Mesendoderm (in vitro differentiated cells): ENCODE measurements at regions not wholly inside any gene's neighbourhood (a gene's known extent, or its start where the extent isn't known, plus 50 kb on each side); places are given as distances from the start of the nearest gene placed in this dataset.

Experiments used
- DNase-seq: peaks from one replicate; pipeline ENCODE4 v3.0.0; 2013
- H2AK5ac ChIP-seq: 2 replicates; pipeline ENCODE4 v1.6.1; 2013; ENCODE audit warnings: low read length, inconsistent platforms
- H2BK120ac ChIP-seq: 2 replicates; pipeline ENCODE4 v1.6.1; 2013; ENCODE audit warnings: low read depth, mild to moderate bottlenecking, low read length, moderate library complexity, mixed read lengths
- H2BK15ac ChIP-seq: replicated peaks from 2 replicates; pipeline ENCODE4 v1.6.1; 2013; ENCODE audit warnings: low read depth, mild to moderate bottlenecking, moderate library complexity
- H2BK5ac ChIP-seq: 2 replicates; pipeline ENCODE4 v1.6.1; 2013; ENCODE audit warnings: low read length, inconsistent platforms
- H3K18ac ChIP-seq: 2 replicates; pipeline ENCODE4 v1.6.1; 2013; ENCODE audit warnings: mild to moderate bottlenecking, low read length, mixed read lengths
- H3K23ac ChIP-seq: one replicate; pipeline ENCODE4 v1.6.1; 2013; ENCODE audit warnings: low read length
- H3K27ac ChIP-seq: 2 replicates; pipeline ENCODE4 v1.5.1; 2013; ENCODE audit warnings: low read depth, mild to moderate bottlenecking, inconsistent platforms, low read length, moderate library complexity
- H3K27me3 ChIP-seq: 2 replicates; pipeline ENCODE4 v1.6.1; 2013; ENCODE audit warnings: low read length, control low read depth, mild to moderate bottlenecking, inconsistent platforms; ENCODE audit not compliant: insufficient read depth, poor library complexity
- H3K36me3 ChIP-seq: 2 replicates; pipeline ENCODE4 v1.6.1; 2013; ENCODE audit warnings: low read length, inconsistent platforms; ENCODE audit not compliant: control insufficient read depth, insufficient read depth
- H3K4ac ChIP-seq: one replicate; pipeline ENCODE4 v1.6.1; 2013; ENCODE audit warnings: low read depth, mild to moderate bottlenecking, low read length, moderate library complexity
- H3K4me1 ChIP-seq: 2 replicates; pipeline ENCODE4 v1.6.1; 2013; ENCODE audit warnings: low read depth, low read length, inconsistent platforms; ENCODE audit not compliant: control insufficient read depth
- H3K4me2 ChIP-seq: 2 replicates; pipeline ENCODE4 v1.6.1; 2013; ENCODE audit warnings: low read length
- H3K4me3 ChIP-seq: 2 replicates; pipeline ENCODE4 v1.5.1; 2013; ENCODE audit warnings: mild to moderate bottlenecking, low read length
- H3K56ac ChIP-seq: one replicate; pipeline ENCODE4 v1.6.1; 2013; ENCODE audit warnings: low read length
- H3K79me1 ChIP-seq: 2 replicates; pipeline ENCODE4 v1.6.1; 2013; ENCODE audit warnings: low read length, inconsistent platforms
- H3K79me2 ChIP-seq: 2 replicates; pipeline ENCODE4 v1.6.1; 2013; ENCODE audit warnings: mild to moderate bottlenecking, low read length; ENCODE audit not compliant: control insufficient read depth, insufficient read depth
- H3K9ac ChIP-seq: 2 replicates; pipeline ENCODE4 v1.6.1; 2013; ENCODE audit warnings: low read length, inconsistent platforms
- H4K5ac ChIP-seq: one replicate; pipeline ENCODE4 v1.6.1; 2013; ENCODE audit warnings: low read length
- H4K8ac ChIP-seq: one replicate; pipeline ENCODE4 v1.6.1; 2013; ENCODE audit warnings: low read depth, mild to moderate bottlenecking, control low read depth, low read length, moderate library complexity
- WGBS: extraction: QIAGEN DNeasy Blood & Tissue Kit; methylation state at CpG from one replicate; pipeline ENCODE4 v1.1.7; 2013; ENCODE audit warnings: low lambda C conversion rate, missing lambda C conversion rate; ENCODE audit not compliant: insufficient coverage; ENCODE audit errors: extremely low coverage; 5-methylcytosine and 5-hydroxymethylcytosine counted together

DNA sequence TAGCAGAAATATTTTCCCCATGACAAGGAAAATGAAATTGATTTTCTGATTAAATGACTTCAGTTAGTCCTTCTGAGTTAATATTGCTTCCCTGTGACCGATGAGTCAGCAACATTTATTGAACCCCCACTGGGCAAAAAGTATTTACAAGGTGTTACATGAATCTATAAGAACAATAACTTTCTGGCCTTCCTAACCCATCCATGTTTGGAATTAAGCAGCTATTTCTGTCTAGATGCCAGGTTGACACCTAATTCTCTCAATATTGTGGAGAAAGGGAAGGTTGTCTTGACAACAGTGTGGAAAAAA lies 112.9 kb upstream of the JAZF1 start:
- H3K4me2 ChIP-seq, result no peak overlapping the region
- no peak overlapping the region for H3K56ac ChIP-seq
- peaks cover 2% of the 10 kb centered on the region for H3K4me1 ChIP-seq
- no peak overlapping the region for H4K8ac ChIP-seq
- H3K4me3 ChIP-seq, result no peak overlapping the region
- no peak overlapping the region for H2BK15ac ChIP-seq
- H2BK5ac ChIP-seq, result no peak overlapping the region
- H4K5ac ChIP-seq, result no peak overlapping the region
- H3K4ac ChIP-seq, result no peak overlapping the region
- no peak overlapping the region for H3K18ac ChIP-seq
- no peak overlapping the region for H3K27ac ChIP-seq
- H2BK120ac ChIP-seq, result peak overlapping the region; percentile 21
- WGBS, result no CpG with 5 or more reads among the region's 1 CpG
- H3K79me1 ChIP-seq, result no peaks in the 10 kb centered on the region
- H3K27me3 ChIP-seq, result no peaks in the 10 kb centered on the region
- no peaks in the 10 kb centered on the region for H3K79me2 ChIP-seq
- no peak for DNase-seq
- H3K9ac ChIP-seq, result no peak overlapping the region
- H2AK5ac ChIP-seq, result no peak overlapping the region
- no peak overlapping the region for H3K23ac ChIP-seq
- H3K36me3 ChIP-seq, result no peaks in the 10 kb centered on the region

GRCh38 chr7:28296571-28297483 lies 115.5 kb upstream of the CREB5 start:
- Histone ChIP-seq H3K36me3 (no peaks in the 10 kb centered on the region), H2AK5ac (no peak overlapping the region), H3K9ac (no peak overlapping the region), H3K4me1 (peaks cover 2% of the 10 kb centered on the region), H2BK120ac (no peak overlapping the region), H3K4me3 (no peak overlapping the region), H3K79me2 (no peaks in the 10 kb centered on the region), H3K27me3 (no peaks in the 10 kb centered on the region), H4K8ac (no peak overlapping the region), H4K5ac (no peak overlapping the region), H3K4ac (no peak overlapping the region), H3K23ac (no peak overlapping the region), H3K27ac (no peak overlapping the region), H3K56ac (no peak overlapping the region), H3K18ac (no peak overlapping the region), H2BK15ac (no peak overlapping the region), H3K79me1 (no peaks in the 10 kb centered on the region), H3K4me2 (no peak overlapping the region), H2BK5ac (no peak overlapping the region)
- no CpG with 5 or more reads among the region's 4 CpGs for WGBS
- DNase-seq, result peak; percentile 82

DNA sequence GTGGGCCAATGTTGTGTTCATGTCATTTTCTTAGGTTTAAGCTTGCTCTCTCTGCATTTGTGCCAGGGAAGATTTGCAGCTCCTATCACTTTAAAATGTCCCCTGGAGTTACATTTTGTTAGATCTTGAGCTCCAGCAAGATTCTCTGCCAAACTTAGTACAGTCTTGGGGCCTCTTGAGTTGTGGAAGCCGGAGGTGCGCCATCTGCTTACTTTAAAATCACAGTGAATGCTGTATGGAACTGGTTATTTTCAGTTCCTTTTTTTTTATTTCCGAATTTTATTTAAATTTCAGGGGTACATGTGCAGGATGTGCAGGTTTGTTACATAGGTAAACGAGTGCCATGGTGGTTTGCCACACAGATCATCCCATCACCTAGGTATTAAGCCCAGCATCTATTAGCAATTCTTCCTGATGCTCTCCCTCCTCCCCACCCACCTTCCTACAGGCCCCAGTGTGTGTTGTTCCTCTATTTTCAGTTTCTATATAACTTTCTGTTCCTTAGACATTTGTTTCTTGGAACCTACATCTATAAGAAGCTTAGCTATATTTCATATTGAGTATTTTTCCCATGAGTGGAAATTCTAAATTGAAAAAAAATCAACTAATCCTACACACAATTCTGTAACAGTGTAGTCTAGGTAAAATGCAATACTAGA lies 114.4 kb upstream of the CREB5 start:
- H2BK5ac ChIP-seq, result no peak overlapping the region
- DNase-seq, result no peak
- no peak overlapping the region for H3K23ac ChIP-seq
- H3K9ac ChIP-seq, result no peak overlapping the region
- H3K18ac ChIP-seq, result no peak overlapping the region
- no peak overlapping the region for H3K4me3 ChIP-seq
- H3K36me3 ChIP-seq, result no peaks in the 10 kb centered on the region
- H4K5ac ChIP-seq, result no peak overlapping the region
- H3K27me3 ChIP-seq, result no peaks in the 10 kb centered on the region
- no peak overlapping the region for H3K27ac ChIP-seq
- no CpG with 5 or more reads among the region's 4 CpGs for WGBS
- no peak overlapping the region for H2BK120ac ChIP-seq
- peaks cover 2% of the 10 kb centered on the region for H3K4me1 ChIP-seq
- no peaks in the 10 kb centered on the region for H3K79me1 ChIP-seq
- no peak overlapping the region for H2AK5ac ChIP-seq
- H3K4me2 ChIP-seq, result no peak overlapping the region
- no peak overlapping the region for H3K56ac ChIP-seq
- H2BK15ac ChIP-seq, result no peak overlapping the region
- no peak overlapping the region for H4K8ac ChIP-seq
- H3K79me2 ChIP-seq, result no peaks in the 10 kb centered on the region
- no peak overlapping the region for H3K4ac ChIP-seq

GRCh38 chr7:28298870-28299518 lies 113.3 kb upstream of the CREB5 start:
- no peaks in the 10 kb centered on the region for H3K36me3 ChIP-seq
- H2BK120ac ChIP-seq, result peak overlapping the region; percentile 28
- H3K18ac ChIP-seq, result no peak overlapping the region
- H2AK5ac ChIP-seq, result no peak overlapping the region
- H3K79me2 ChIP-seq, result no peaks in the 10 kb centered on the region
- H3K56ac ChIP-seq, result no peak overlapping the region
- H3K23ac ChIP-seq, result no peak overlapping the region
- no peak overlapping the region for H3K9ac ChIP-seq
- no peak overlapping the region for H3K27ac ChIP-seq
- no peak overlapping the region for H3K4ac ChIP-seq
- H4K5ac ChIP-seq, result no peak overlapping the region
- H2BK5ac ChIP-seq, result no peak overlapping the region
- no CpG with 5 or more reads among the region's 7 CpGs for WGBS
- H2BK15ac ChIP-seq, result peak overlapping the region; percentile 19
- H3K4me1 ChIP-seq, result no peaks in the 10 kb centered on the region
- peak; percentile 91 for DNase-seq
- H3K4me2 ChIP-seq, result no peak overlapping the region
- H3K79me1 ChIP-seq, result no peaks in the 10 kb centered on the region
- no peak overlapping the region for H4K8ac ChIP-seq
- H3K4me3 ChIP-seq, result no peak overlapping the region
- H3K27me3 ChIP-seq, result no peaks in the 10 kb centered on the region

DNA sequence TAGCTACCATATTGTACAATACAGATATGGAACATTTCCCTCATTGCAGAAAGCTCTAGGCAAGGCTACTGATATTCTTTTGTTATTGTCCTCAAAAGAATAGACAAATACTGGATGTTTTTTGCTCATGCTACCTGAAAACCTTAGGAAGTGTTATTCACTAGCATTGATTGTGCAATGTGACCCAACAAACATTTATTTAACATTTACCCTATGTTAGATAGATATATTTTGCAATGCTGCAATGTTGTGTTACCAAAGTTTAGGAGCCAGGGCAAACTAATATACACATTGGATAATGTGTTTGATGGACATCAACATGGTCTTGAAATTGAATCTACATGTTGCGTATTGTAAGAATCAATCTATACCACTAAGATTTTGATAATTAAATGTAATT lies 112.8 kb upstream of the CREB5 start:
- Histone ChIP-seq H3K23ac (no peak overlapping the region), H3K27ac (no peak overlapping the region), H2AK5ac (no peak overlapping the region), H3K4me2 (no peak overlapping the region), H3K36me3 (no peaks in the 10 kb centered on the region), H3K79me2 (no peaks in the 10 kb centered on the region), H4K8ac (no peak overlapping the region), H3K79me1 (no peaks in the 10 kb centered on the region), H3K27me3 (no peaks in the 10 kb centered on the region), H3K56ac (no peak overlapping the region), H2BK5ac (no peak overlapping the region), H2BK15ac (peak overlapping the region; percentile 19), H3K9ac (no peak overlapping the region), H2BK120ac (no peak overlapping the region), H3K4ac (no peak overlapping the region), H3K18ac (no peak overlapping the region), H3K4me3 (no peak overlapping the region), H3K4me1 (no peaks in the 10 kb centered on the region), H4K5ac (no peak overlapping the region)
- WGBS, result no CpG with 5 or more reads among the region's 1 CpG
- DNase-seq, result no peak
